Mesodermal cell (in vitro differentiated cells): ENCODE measurements at regions not wholly inside any gene's neighbourhood (a gene's known extent, or its start where the extent isn't known, plus 50 kb on each side); places are given as distances from the start of the nearest gene placed in this dataset.
A peak's percentile ranks its signal among the peaks of the same experiment; 100 is the strongest.

Source experiments
- H3K27ac ChIP-seq: 2 replicates; pipeline ENCODE4 v1.7.0; 2013; ENCODE audit warnings: mild to moderate bottlenecking, low read depth, low read length, moderate library complexity; ENCODE audit not compliant: severe bottlenecking
- H3K36me3 ChIP-seq: 2 replicates; pipeline ENCODE4 v1.7.1; 2013; ENCODE audit warnings: mild to moderate bottlenecking, low read length, moderate library complexity; ENCODE audit not compliant: control insufficient read depth, insufficient read depth
- H3K4me1 ChIP-seq: one replicate; pipeline ENCODE4 v1.7.1; 2013; ENCODE audit warnings: mild to moderate bottlenecking, low read length; ENCODE audit not compliant: insufficient read depth, control insufficient read depth, poor library complexity, severe bottlenecking
- H3K4me3 ChIP-seq: 2 replicates; pipeline ENCODE4 v1.7.0; 2013; ENCODE audit warnings: low read length, control low read depth, mild to moderate bottlenecking; ENCODE audit not compliant: insufficient read depth, poor library complexity, severe bottlenecking; ENCODE audit errors: extremely low read depth
- H3K9me3 ChIP-seq: 2 replicates; pipeline ENCODE4 v1.7.1; 2013; ENCODE audit warnings: mild to moderate bottlenecking, low read length, moderate library complexity; ENCODE audit not compliant: control insufficient read depth
- WGBS, 2 experiments: methylation state at CpG; one replicate each; pipeline ENCODE4 v1.1.5; 2013; ENCODE audit warnings: missing lambda C conversion rate in 2 of 2; ENCODE audit not compliant: insufficient coverage in 2 of 2; 5-methylcytosine and 5-hydroxymethylcytosine counted together

DNA sequence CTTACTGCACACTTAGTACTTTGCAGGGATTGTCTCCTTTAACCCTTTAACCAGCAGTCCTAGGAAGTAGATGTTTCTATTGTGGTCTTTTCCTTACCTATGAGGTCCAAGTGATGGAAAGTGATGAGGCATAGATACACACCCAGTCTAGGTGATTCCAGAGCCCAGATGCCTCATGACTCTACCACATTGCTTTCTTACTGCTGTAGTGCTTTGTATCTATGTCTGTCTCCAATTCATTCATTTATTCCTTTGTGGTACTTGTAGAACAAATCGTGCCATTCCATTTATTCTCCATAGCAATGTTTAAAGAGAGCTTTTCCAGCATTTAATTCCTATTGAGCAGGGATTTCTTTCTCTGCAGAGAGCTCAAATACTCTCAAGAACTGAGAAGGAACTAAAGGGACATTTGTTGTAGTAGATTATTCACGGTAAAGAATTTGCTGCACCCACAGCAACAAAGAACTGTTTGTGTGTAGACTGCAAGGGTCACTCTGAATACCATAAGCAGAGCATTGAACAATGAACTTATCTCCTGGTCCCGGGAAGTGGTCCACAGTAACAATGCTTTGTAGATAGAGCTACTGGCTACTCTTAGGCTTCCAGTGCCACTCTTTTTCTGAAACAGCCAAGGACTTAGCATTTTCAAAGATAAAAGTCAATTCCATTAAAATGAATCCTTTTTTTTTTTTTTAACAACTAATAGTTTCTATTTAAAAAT is 337.0 kb downstream of the PTEN start:
- Histone ChIP-seq H3K4me3 (no peak overlapping the region), H3K36me3 (no peaks in the 10 kb centered on the region), H3K9me3 (peaks cover 4% of the 10 kb centered on the region), H3K4me1 (no peaks in the 10 kb centered on the region), H3K27ac (peak overlapping the region; percentile 23)
- 86 to 92% methylated on average over 1 of the region's 3 CpGs for WGBS, 2 experiments

GRCh38 chr10:88205842-88206446 is 342.5 kb downstream of the PTEN start:
- Histone ChIP-seq H3K9me3 (no peaks in the 10 kb centered on the region), H3K4me3 (no peak overlapping the region), H3K4me1 (no peaks in the 10 kb centered on the region), H3K27ac (no peak overlapping the region), H3K36me3 (no peaks in the 10 kb centered on the region)
- 79% methylated on average over 2 of the region's 2 CpGs; no CpG with 5 or more reads in 1 of the 2 experiments for WGBS, 2 experiments

DNA sequence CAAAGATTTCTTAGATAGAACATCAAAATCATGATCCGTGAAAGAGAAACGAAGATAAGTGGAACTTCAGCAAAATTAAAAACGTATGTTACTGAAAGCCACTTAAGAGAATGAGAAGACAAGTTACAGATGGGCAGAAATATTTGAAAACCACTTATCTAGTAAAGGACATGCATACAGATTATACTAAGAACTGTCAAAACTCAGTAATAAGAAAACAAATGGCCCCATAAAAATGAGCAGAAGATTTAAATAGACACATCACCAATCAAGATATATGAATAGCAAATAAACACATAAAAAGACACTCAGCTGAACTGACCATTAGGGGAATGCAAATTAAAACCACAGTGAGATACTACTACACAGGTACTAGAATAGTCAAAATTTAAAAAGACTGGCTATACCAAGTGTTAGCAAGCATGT is 343.7 kb downstream of the PTEN start:
- 80 to 100% methylated on average over 1 of the region's 3 CpGs for WGBS, 2 experiments

GRCh38 chr10:88209231-88209630 is 345.8 kb downstream of the PTEN start:
- no peaks in the 10 kb centered on the region for H3K4me1 ChIP-seq
- H3K36me3 ChIP-seq, result no peaks in the 10 kb centered on the region
- no peaks in the 10 kb centered on the region for H3K9me3 ChIP-seq
- H3K27ac ChIP-seq, result no peak overlapping the region
- H3K4me3 ChIP-seq, result no peak overlapping the region
- WGBS, 2 experiments, result 76 to 91% methylated on average over 4 of the region's 4 CpGs

More for the DNA sequence above, 343.7 kb downstream of the PTEN start:
- Histone ChIP-seq H3K4me1 (no peaks in the 10 kb centered on the region), H3K9me3 (no peaks in the 10 kb centered on the region), H3K4me3 (no peak overlapping the region), H3K27ac (no peak overlapping the region), H3K36me3 (no peaks in the 10 kb centered on the region)

DNA sequence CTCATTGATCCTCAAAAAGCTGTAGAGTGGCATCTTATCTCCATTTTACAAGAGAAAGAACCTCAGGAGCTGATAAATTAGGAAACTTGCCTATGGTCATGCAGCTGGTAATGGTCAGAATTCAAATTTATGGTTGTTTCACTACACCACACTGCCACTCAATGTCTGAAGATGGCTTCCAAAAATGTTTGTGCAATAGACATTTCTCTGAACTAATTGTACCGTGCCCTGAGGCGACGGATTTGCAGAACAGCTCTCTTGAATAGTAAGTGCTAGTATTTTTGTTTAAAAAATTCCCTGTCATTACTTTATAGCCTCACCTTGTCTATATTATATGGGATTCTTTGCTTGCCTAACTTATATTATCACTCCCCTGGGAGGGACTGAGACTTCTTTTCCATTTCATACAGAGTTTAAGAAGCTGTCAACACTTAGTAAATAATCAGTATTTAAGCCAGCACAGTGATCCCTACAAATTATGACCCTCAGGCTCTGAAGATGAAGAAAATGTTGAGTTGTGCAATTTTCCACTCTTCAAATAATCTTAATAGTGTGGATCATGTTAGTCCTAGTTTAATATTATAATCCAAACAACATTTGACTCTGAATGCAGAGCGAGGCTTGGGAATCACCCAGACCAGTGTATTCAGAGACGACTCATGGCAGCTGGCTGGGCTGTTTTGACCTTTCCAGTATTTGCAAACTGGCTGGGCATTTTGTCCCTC is 346.6 kb downstream of the PTEN start:
- no peak overlapping the region for H3K27ac ChIP-seq
- H3K4me3 ChIP-seq, result no peak overlapping the region
- no peaks in the 10 kb centered on the region for H3K4me1 ChIP-seq
- no peaks in the 10 kb centered on the region for H3K9me3 ChIP-seq
- H3K36me3 ChIP-seq, result no peaks in the 10 kb centered on the region
- 97 to 100% methylated on average over 1 to 5 of the region's 5 CpGs for WGBS, 2 experiments

DNA sequence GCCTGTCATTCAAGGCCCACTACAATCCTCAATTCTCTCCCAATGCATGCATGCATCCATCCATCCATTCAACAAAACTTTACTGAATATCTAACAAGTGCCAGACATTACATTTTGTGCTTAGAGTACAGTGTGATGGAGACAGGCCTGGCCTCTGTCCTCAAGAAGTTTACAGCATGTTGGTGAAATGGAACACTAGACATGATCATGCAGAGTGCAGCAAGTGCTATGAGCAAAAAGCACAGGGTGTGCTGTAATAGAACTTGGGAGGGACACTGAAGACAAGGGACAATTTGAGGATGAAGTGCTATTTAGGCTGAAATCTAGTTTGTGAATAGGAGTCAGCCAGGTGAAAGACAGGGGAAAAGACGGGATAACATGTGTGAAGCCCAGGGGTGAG is 347.8 kb downstream of the PTEN start:
- Histone ChIP-seq H3K4me3 (no peak overlapping the region), H3K36me3 (no peaks in the 10 kb centered on the region), H3K4me1 (no peaks in the 10 kb centered on the region), H3K9me3 (no peaks in the 10 kb centered on the region), H3K27ac (no peak overlapping the region)
- 69 to 81% methylated on average over 1 of the region's 1 CpG for WGBS, 2 experiments

DNA sequence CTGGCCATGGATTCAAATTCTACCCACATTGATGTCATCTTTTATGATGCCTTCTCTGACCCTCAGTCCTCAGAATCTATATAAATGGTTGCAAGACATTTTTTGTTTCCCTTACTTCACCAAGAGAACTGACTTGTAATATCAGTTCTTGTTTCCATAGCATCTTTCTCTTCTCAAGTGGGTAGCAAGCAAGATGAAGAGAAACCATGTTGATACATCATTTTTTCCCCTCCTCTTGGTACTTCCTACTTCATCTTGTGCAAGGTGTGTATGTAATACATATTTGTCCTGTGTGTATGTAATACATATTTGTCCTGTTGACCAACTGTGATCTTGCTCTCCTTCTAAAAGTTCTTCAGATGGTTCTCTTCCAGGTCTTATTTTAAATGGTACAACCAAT is 348.6 kb downstream of the PTEN start:
- Histone ChIP-seq H3K36me3 (no peaks in the 10 kb centered on the region), H3K4me3 (no peak overlapping the region), H3K9me3 (no peaks in the 10 kb centered on the region), H3K27ac (no peak overlapping the region), H3K4me1 (no peaks in the 10 kb centered on the region)

DNA sequence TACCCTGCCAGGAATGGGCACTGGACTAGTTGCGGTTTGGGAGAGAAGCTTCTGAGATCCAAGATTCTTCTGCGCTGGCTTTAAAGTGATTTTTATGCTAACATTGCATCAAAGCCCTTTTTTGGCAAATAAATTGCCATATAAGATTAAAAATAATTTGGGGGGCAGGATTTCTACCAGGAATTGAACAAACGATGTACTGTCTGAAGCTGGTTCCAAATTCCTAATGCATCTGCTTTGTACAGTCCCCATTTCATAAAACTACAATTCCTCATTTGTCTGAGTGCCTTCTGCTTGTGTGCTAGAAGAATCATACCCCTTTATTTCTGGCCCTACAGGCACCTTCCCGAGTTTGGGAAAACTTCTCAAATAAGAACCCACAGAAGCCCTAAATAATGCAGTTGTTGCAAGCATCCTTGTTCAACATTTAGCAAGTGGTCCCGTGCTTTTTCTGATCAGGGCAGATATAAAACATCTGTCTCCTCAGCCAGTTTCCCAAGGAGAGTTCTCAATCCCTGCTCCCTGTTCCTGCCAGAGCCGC is 349.7 kb downstream of the PTEN start:
- 88 to 94% methylated on average over 4 to 5 of the region's 6 CpGs for WGBS, 2 experiments
- Histone ChIP-seq H3K4me3 (no peak overlapping the region), H3K27ac (no peak overlapping the region)

GRCh38 chr10:88216976-88217375 is 353.6 kb downstream of the PTEN start:
- Histone ChIP-seq H3K36me3 (no peaks in the 10 kb centered on the region), H3K27ac (no peak overlapping the region), H3K9me3 (no peaks in the 10 kb centered on the region), H3K4me3 (no peak overlapping the region), H3K4me1 (no peaks in the 10 kb centered on the region)
- WGBS, 2 experiments, result 88% methylated on average over 1 of the region's 3 CpGs; no CpG with 5 or more reads in 1 of the 2 experiments

More for the DNA sequence above, 349.7 kb downstream of the PTEN start:
- no peaks in the 10 kb centered on the region for H3K36me3 ChIP-seq
- H3K9me3 ChIP-seq, result no peaks in the 10 kb centered on the region
- no peaks in the 10 kb centered on the region for H3K4me1 ChIP-seq

DNA sequence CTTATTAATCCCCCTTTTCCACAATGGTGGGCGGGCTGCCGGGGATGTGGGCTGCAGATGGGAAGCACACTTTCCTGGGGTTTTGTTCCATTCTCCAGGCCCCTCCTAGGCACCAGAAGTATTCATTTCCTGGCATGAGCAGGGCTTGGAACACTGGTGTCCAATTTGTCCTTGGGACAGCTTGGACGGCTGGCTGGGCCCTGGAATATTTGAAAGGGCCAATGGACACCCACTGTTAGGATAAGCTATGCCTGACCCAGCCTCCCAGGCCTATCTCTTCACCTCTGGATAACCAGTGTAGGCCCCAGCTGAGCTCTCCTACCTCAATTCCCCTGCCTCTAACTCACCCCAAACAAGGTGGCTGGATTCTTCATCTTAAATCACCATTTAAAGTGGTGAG is 354.9 kb downstream of the PTEN start:
- no peak overlapping the region for H3K27ac ChIP-seq
- 82 to 100% methylated on average over 1 to 3 of the region's 3 CpGs for WGBS, 2 experiments

More for the DNA sequence above, 354.9 kb downstream of the PTEN start:
- no peaks in the 10 kb centered on the region for H3K36me3 ChIP-seq
- no peak overlapping the region for H3K4me3 ChIP-seq
- no peaks in the 10 kb centered on the region for H3K4me1 ChIP-seq
- H3K9me3 ChIP-seq, result no peaks in the 10 kb centered on the region
